Islet precursor cell (in vitro differentiated cells): ENCODE measurements at regions not wholly inside any gene's neighbourhood (a gene's known extent, or its start where the extent isn't known, plus 50 kb on each side); places are given as distances from the start of the nearest gene placed in this dataset.

Experiments used
- DNase-seq: peaks from one replicate; pipeline ENCODE4 v3.0.0-alpha.2; 2018

GRCh38 chr17:72534265-72534664 lies 413.4 kb downstream of the SOX9 start:
- DNase-seq: no peak

GRCh38 chr17:72534776-72535175 lies 414.0 kb downstream of the SOX9 start:
- no peak for DNase-seq

DNA sequence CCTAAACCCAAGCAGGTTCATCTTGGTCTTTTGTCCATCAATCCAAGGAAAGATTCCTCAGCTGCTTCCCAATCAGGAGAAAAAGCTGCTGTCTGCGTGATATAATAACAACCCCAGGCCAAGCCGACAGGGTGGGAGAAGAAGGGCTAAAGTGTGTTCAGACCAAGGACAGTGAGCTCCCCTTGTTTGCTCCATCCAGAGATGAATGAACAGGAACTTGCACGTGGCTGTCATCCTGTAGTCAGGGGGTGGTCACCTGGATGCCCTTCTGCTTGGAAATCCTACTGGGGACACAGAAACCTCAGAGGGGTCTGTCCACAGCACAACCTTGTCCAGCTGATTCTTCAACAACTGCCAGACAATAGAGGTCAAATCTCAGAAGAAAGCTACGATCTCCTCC lies 414.5 kb downstream of the SOX9 start:
- DNase-seq: no peak

GRCh38 chr17:72535779-72536178 lies 415.0 kb downstream of the SOX9 start:
- DNase-seq: no peak

DNA sequence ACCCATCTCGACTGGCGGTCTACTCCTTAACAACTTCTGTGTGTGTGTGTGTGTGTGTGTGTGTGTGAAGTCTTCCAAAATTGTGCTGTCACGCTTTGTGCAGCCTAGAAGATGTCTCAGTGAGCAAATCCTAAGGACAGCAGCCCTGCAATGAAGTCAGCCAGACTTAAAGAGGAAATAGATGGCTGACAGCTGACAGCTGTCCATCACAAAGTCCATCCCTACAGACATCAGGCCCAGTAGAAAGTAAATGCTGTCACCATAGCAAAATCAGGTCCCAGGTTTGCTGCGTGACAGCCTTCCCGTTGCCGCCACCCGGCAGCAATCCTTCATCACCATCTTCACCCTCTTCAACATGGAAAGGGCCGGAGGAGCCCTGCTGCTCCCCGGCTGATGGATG lies 416.0 kb downstream of the SOX9 start:
- DNase-seq: no peak

DNA sequence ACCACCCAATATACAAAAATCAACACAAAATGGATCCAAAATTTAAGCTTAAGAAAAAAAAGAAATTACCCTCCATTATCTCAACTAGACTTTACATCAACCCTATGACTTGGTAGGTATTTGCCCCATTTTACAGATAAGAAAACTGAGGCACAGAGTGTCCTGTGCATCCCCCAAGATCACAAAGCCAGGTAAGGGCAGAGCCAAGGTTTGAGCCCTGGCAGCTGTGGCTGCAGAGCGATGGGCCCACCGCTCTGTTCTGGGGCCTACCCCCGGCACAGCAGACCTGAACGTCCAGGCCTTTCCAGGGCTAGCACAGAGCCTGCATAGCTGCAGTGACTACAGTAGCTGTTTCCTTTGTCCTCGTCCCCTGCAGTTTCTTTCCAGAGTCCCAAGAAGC lies 417.6 kb downstream of the SOX9 start:
- no peak for DNase-seq

DNA sequence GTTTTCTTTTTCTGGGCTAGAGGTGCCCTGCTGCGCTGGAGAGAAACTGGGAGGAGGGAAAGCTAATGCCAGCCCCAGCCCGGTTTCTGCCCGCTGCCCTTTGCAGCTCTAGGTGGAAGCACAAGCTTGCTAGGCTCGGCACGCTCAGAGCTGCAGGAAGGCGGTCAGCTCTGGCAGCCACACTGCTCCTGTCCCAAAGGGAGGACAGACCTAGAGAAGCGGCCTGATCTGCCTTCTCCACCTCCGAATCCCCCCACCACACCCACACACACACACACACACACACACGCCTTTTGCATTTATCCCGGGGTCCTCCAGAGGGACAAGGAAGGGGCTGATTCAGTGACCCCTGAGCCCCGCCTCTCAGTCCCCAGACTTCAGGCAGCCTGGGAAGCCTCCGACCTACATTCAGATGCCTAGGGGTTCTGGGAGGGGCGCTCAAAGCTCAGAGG lies 418.1 kb downstream of the SOX9 start:
- peak; percentile 69 for DNase-seq

DNA sequence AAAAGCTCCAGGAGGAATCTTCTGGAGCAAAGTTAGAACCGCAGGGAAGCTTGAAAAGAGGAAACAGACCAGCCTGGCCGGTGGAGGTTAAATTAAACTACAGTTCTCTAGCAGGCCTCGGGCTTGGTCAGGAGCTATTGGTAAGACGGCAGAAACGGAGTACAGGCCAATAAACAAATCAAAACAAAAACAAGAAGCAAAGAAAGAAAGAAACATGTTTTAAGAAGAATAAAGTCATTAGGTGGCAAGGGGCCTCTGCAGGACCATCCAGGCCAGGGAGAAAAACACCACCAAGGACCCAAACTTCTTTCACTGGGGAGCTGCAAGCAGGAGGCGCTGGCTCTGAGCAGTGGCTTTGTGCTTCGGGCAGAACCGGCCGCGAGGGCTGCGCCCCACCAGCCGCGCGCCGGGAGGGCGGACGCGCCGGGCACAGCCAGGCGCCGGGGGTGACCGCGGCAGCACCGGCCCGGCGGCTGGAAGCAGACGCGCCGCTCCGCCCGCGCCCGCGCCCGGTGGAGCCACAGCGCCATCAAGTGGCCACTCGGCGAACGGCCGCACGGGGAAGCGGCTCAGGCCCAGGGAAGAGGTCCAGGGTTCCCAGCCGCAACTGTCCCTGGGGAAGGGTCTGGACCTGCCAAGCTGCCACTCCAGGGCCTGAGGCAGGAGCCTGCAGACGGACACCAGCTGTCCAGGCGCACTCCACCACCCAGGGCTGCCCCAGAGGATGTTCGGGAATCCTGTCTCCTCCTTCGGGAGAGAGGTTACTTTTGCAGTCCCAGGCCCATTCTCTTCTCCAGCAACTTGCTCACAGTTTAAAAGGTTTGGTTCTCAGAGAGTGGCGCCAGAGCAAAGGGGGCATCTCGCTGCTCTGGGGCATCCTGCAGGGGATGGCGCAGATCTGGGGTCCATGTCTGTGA lies 419.4 kb downstream of the SOX9 start:
- peak; percentile 96 for DNase-seq

DNA sequence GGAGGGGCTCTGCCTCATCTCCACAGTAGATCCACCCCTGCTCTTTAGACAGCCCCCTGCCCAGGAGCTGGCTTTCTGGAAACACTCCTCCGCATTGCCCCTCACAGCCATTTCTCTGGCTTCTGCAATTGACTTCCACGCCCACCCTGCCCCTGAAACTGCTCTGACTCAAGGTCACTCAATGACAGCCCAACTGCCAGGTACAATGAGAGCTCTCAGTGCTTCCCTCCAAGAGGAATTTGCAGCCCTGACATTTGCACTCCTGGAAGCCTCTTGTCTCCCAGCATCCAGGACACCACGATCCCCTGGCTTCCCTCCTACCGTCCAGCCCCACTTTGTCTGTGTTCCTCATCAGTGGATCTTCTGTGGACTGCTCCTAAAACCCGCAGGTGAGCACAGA lies 421.5 kb downstream of the SOX9 start:
- DNase-seq: no peak

- DNase-seq: no peak
Observed at GRCh38 chr17:72545766-72546165, 424.9 kb downstream of the SOX9 start.

GRCh38 chr17:72553051-72553755 lies 432.4 kb downstream of the SOX9 start:
- DNase-seq: no peak

- DNase-seq: no peak
Observed at GRCh38 chr17:72554508-72554907, 433.7 kb downstream of the SOX9 start.

- DNase-seq: no peak
Observed at GRCh38 chr17:72555052-72555451, 434.2 kb downstream of the SOX9 start.

GRCh38 chr17:72556944-72557826 lies 436.4 kb downstream of the SOX9 start:
- DNase-seq: peak; percentile 93

DNA sequence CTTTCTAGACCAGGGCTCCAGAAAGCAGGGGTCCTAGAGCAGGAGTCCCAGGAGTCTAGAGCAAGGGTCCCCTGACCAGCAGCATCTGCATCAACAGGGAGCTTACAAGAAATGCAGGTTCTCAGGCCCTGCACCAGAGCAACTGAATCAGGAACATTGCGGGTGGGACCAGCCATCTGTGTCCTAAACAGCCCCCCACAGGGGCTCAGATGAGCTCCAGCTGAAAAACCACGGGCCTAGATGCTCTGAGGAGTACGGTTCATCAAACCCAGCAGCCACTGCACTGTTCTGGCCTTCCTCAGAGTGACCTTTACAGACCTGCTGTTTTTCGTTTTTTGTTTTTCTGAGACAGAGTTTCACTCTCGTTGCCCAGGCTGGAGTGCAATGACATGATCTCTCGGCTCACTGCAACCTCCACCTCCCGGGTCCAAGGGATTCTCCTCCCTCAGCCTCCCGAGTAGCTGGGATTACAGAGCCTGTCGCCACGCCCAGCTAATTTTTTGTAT lies 438.2 kb downstream of the SOX9 start:
- no peak for DNase-seq

DNA sequence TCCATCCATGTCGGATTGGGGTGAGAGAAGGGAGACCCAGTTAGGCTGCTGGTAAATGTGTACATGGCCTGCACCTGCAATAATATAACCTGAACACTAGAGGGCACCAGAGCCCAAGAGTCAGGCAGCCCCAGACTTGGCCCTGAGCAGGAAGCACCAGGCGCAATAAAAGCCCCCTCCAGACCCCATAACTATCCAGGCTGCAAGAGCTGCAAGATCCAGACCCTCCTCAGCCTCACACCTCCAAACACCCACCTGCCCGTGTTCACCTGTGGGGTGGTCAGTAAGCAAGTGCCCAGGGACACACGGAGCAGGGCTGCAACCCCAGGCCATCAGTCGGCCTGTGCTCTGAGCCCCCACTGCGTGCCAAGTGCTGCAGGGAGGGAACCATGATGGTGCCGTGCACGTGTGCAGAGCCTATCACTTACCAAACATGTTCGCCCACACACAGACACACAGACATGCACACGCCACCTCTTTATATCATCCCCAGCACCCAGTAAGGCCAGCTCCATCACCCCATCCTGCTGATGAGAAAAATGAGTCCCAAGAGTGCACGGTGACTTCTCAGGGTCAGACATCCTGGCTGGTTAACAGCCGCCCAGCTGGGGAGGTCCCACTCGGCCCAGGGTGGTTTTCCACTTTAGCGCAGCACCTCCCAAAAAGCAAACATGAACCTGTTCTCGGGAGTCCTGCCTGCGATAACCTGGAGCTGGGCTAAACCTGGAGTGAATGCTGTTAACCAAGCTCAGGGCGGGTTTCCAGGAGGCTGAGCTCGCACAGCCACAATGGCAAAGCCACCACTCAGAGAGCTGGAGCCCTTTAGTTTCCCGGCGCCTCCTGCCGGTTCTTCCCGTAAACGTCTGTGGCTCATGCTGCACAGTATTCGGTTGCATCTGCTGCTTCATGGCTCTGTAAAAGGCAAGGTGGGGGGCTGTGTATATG lies 439.8 kb downstream of the SOX9 start:
- peak; percentile 89 for DNase-seq

GRCh38 chr17:72561266-72561665 lies 440.4 kb downstream of the SOX9 start:
- no peak for DNase-seq

GRCh38 chr17:72561680-72562079 lies 440.9 kb downstream of the SOX9 start:
- no peak for DNase-seq

DNA sequence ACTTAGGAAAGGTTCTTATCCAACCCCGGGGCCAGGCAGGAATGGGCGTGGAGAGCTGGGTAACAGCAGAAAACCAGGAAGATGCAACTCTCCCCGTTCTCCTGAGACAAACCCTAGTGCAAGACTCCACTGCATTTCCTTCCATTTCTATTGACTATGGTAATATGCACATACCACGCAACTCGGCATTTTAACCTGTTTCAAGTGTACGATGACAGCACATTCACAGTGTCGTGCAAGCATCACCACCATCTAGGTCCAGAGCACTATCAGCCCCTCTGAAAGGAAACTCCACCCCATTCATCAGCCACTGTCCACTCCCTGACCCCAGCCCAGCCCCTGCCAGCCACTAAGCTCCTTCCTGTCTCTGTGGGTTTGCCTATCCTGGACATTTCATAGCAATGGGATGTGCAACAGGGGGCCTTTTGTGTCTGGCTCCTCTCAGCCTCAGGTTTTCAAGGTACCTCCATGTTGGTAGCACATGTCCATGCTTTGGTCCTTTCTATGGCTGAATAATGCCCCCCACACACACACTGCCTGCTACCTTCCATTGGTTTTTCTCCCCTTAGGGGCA lies 441.9 kb downstream of the SOX9 start:
- no peak for DNase-seq

GRCh38 chr17:72563952-72564351 lies 443.1 kb downstream of the SOX9 start:
- no peak for DNase-seq

DNA sequence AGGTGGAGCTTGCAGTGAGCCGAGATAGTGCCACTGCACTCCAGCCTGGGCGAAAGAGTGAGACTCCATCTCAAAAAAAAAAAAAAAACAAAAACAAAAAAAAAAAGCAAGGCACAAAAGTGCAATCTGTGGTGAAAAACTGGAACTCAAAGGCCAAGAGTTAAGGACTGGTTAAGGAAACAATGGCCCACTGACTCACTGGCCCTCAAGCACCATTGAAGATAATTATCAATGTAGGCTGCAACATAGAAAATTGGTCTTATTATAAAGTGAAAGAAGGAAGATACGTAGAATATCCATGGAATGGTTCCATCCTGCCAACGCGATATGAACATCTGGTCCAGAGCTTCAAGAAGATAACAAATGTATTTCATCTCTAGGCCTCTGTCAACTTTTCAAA lies 444.2 kb downstream of the SOX9 start:
- no peak for DNase-seq
